ENCODE measurements at regions not wholly inside any gene's neighbourhood (a gene's known extent, or its start where the extent isn't known, plus 50 kb on each side); places are given as distances from the start of the nearest gene placed in this dataset.

DNA sequence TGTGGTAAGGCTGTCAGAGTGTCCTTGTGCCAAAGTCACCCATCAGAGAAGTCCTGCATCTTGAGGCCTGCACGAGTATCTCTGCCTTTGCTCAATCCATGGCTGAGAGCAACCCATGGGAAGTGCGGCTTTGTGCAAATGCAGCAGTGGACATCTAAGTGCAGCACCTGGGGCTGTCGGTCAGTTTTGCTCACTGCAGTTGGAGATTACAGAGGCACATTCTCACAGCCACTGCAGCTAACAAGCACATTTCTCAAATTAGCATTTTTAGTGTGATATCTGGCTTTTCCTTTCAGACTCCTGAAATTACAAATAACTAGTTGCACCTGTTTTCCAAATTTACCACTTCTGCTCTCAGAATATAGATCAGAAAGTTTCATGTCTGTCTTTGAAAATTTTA is 81.5 kb upstream of the DAZL start:
- TF ChIP-seq GATA2 (IDR thresholded peaks at IDR 0.05; ENCODE audit: low read depth, low read length), result no peak
- TF ChIP-seq GATA3 (IDR thresholded peaks at IDR 0.05; ENCODE audit: low read depth, low read length), result no peak
